ENCODE measurements at regions not wholly inside any gene's neighbourhood (a gene's known extent, or its start where the extent isn't known, plus 50 kb on each side); places are given as distances from the start of the nearest gene placed in this dataset.

- TF ChIP-seq POLR2A (IDR thresholded peaks at IDR 0.05; ENCODE audit: low read depth, low read length) (no peak), POLR2AphosphoS5 (IDR thresholded peaks at IDR 0.05; ENCODE audit: low read depth, low read length) (no peak)
Measured at GRCh38 chr18:44036501-44036900, 644.2 kb upstream of the SETBP1 start.
